Frontal cortex (tissue), 3 donors: ENCODE measurements at regions not wholly inside any gene's neighbourhood (a gene's known extent, or its start where the extent isn't known, plus 50 kb on each side); places are given as distances from the start of the nearest gene placed in this dataset.
A peak's percentile ranks its signal among the peaks of the same experiment; 100 is the strongest.
"Not testable (repeated sequence)": the region's sequence is repeated elsewhere in the genome, so short reads cannot be mapped to it uniquely, and the experiment has no call there.

Experiments used
- DNase-seq, 2 donors: peaks; one replicate each; pipeline ENCODE4 v3.0.0; 2012; ENCODE audit warnings: low spot score in 2 of 2
- FAIRE-seq: peaks from 2 replicates; lab custom pipeline; 2012; peaks lifted over from hg19 to GRCh38; lab: Jason Lieb, UNC
- donor health status: control.
- donor health status: control.
- donor health status: control.

DNA sequence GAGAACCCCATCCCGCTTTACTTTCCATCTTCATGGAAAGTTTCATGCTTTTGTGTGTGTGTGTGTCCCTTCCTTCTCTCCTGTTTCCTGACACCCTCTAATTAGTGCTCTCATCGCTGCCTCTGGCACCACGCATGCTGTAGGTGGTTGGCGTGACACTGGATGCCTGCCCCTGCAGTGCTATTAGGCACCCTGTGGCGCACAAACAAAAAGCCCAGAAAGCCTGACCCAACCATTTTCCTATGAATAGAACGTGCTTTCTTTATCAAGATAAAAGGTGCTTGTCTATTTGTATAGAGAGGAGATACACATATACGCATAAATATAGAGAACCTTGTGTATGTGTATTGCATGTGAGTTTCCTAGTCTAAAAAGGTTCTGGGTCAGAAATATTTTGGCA, 120.8 kb upstream of the CDCA7L start:
- DNase-seq (no peak), FAIRE-seq (no peak)

DNA sequence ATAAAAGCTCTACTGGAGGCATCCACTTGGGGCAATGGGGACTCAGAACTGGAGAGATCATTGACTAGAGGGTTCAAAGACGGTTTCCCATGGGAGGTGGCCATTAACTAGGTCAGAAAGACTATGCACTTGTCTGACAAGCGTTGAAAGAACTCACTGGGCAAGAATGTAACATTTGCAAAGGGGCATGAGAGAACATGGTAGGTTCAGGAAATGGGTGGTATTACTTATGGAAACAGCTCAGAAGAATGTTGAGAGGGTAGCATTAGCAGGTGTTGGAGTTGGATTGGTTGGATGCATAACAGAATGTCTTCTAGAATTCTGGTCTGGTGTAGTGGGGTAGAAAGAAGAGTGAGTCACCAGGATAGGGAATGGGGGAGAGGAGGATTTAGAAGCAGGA, 119.1 kb upstream of the CDCA7L start:
- DNase-seq, result no peak
- FAIRE-seq, result no peak

DNA sequence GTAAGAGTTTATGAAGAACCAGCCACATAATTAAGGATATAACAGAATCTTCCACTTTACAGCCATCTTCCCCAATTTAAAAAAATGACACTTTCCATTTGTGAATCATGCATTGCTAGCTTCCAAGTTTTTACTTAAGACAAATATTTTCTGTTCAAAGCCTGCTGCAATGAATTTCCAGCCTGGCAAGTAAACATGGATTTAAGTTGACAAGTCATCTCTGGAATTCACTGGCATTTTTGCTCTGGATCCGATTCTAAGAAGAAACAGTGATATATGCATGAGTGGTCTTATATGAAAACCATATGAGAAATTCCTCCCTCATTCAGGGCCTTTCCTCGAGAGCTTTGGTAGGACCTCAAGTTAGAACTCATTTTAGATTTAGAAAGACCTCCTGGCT, 116.1 kb upstream of the CDCA7L start:
- DNase-seq (no peak), FAIRE-seq (no peak)

DNA sequence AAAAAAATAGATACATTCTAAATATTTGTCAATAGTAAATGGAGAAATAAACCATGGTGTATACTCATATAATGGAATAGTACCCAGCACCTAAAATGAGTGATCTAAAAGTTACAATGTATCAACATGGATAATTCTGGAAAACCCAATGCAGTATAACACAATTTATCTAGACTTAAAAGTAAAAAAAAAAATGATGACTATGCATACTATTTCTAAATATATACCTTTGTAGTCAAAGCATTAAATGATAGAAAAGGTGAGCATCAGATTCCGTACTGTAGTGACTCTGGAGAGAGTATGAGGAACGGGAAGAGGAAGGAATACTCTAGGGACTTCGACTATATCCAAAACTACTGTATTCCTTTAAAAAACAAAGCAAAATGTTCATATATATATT, 115.2 kb upstream of the CDCA7L start:
- DNase-seq, result no peak
- FAIRE-seq, result no peak

DNA sequence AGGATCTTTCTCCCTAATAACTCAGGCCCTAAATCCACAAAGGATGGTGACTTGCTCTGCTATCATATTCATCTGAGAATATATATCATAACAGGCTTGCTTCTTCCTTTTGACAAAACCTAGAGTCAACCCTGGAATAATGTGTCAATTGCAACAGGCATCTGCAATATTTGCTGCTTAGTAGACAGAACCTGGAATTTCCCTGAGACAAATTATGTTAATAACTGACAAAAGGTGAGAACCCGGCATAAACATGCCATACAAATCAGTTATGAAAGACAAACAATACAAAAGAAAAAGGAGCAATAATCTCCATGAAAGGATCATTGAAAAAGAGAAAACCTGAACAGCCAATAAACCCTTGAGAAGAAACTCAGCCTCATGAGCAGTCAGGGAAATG, 114.5 kb upstream of the CDCA7L start:
- no peak for DNase-seq
- no peak for FAIRE-seq

DNA sequence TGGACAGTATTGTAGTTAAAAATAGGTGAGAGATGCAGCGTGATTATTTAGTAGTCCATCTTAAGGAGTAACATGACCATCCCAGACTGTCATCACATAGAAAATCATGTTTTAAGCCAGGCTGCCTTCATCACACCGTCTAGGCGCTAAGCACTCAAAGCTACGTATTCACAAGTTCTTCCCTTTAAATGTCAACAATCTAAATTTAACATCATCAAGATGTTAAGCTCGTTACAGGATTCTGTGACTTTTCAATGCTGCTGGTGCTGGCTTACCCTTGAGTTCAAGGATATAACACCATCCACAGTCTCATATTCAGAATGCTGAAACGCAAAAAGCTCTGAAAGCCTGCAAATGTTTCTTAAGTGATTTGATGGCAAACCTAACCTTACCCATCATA, 109.5 kb upstream of the CDCA7L start:
- DNase-seq (no peak), FAIRE-seq (no peak)

DNA sequence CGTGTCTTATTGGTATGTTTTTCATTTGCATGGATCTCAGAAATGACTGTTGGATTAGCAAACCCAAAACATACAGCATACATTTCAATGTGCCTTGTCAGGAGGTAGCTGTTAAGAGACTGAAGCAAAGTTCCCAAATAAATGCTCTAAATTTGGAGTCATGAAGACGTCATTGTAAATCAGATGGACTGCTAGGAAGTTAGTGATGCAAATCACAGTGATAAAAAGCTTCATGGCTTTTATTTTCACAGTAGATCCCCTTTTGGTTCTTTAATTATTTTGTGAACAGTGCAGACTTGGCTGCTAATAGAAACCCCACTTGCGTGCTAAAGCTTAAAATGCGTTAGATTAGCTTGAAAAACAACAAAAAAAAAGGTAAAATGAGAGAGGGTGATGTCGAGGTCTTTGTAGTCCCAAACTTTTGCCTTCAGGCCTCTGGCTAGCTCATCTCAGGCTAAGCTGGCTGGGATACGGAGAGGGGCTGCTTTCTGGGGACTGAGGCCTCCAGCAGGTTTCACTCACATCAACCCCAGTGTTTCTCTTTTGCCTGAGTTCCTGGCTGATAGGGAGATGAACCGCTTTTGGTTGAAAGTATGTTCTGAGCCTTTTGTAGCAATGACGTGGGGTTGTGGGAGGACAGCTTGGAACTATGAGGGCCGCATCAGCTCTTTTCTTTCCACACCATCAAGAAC, 107.1 kb upstream of the CDCA7L start:
- FAIRE-seq, result no peak

DNA sequence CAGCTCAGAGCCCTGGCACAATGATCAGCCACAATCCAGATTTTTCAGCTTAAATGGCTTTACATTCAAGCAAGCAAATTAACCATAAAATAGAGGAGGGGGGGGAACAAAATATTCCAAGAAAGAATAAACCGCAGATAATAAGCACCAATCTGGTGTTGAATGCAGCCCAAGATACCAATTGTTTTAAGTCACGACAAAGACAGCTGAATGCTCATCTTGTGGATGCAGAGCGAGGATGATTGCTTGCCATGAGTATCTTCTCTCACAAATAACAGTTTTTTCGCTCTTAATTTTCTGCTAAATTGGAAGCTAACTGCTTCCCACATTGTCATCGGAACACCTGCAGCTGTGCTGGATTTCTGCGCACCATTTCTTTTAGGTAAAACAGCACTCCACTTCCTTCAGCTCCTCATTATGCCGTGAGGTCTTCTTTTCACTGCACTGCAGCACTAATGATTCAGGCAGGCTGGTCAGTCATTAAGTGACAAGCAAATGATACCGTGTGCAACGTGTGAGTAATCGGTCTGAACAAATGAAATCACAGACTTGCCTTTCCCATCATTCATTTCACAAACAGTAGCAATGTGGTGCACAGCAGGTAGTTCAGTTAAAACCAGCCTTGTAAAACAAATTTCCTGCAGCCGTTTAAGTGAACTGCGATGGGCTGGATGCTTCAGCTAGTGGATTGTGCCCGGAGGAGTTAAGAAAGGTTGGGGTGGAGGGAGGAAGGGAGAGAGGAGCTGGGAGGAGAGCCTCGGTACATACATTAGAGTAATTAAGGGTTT, 106.4 kb upstream of the CDCA7L start:
- DNase-seq (no peak), FAIRE-seq (no peak)

More for the DNA sequence above, 107.1 kb upstream of the CDCA7L start:
- DNase-seq, result no peak

DNA sequence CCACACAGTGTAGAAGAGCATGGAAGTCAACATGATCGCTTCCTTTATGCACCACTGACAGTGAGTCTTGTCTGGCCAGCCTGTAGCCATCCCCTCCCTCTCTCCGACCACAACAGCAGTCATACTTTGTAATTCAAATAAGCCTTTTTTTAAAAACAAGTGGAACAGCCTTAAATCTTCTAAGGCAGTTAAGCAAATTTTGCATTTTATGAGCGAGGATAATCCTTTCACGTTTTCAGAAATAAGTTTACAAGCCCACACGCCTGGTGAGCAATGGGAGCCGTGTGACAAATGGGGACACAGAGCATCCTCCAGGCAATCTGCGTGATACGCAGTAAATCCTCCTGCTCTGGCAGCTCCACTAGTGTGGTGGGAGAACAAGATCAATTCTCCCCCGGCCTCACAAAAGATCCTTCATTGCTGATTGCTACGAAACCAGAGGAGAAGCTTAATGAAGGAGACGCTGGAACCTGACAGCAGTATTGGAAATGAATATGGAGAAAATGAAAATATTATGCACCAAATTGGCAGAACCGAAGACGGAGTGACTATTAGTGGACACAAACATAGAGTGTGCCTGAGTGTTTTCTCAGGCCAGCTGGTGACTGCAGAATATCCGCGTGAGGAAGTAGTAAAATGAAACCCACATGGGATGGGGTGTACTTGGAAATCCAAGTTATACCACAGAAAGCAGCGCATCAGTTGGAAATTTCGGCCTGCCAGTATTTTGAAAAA, 104.2 kb upstream of the CDCA7L start:
- DNase-seq, result no peak
- FAIRE-seq, result no peak

DNA sequence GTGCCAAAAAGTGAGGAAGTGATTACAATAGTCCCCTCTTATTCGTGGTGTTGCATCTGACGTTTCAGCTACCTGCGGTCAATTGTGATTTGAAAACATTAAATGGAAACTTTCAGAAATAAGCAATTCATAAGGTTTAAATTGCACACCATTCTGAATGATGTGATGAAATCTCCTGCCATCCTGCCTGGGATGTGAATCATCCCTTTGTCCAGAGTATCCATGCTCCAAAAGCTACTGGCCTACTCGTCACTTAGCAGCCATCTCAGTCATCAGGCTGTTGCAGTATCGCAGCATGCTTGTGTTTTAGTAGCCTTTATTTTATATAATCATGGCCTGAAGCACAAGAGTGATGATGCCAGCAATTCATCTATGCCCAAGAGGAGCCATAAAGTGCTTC, 97.7 kb upstream of the CDCA7L start:
- FAIRE-seq, result no peak
- DNase-seq, result no peak

DNA sequence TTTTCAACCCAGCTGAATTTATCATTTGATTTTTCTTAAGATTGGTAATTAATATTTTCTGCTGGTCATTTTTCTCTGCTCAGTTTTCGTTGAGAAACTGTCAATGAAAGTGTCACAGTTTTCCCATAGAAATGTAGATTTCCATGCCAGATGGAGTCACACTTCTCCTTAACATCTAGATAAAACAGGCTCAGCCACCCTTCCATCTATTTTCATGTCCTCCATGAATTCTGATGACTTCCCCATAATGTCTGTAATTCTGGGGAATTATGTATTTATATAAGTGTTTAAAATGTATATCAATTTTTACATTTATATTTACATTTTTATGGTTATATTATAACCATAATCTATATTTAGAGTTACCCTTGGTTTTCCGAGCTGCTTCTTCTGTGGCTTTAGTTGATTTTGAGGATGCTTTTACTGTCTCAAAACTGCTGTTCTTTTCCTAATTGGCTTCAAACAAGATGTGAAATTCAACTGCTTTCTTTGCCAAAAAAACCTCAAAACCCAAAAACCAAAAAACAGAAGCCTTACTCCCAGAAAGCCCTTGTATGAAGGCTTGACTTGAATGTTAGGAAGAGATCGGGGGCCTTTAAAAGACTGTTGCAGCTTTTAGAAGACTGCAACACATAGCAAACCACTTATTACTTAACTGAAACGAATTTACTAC, 95.4 kb upstream of the CDCA7L start:
- FAIRE-seq (no peak), DNase-seq (no peak)

DNA sequence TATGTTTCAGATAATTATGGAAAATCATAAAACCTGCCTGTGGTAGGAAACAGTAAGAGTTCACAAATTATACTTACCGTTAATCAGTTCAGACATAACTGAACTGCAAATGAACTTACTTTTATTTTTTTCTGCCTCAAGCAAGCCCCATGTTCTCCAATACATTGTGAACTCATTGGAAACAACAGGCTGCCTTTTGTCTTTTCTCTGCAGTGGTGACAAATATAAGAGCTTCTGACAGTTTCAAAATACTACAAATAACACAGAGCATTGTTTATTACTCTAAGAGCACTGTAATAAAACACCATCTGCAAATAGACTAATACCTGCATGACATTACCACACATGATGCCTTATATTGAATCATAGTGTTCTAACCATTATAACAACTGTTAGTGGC, 94.0 kb upstream of the CDCA7L start:
- FAIRE-seq, result no peak
- no peak for DNase-seq

DNA sequence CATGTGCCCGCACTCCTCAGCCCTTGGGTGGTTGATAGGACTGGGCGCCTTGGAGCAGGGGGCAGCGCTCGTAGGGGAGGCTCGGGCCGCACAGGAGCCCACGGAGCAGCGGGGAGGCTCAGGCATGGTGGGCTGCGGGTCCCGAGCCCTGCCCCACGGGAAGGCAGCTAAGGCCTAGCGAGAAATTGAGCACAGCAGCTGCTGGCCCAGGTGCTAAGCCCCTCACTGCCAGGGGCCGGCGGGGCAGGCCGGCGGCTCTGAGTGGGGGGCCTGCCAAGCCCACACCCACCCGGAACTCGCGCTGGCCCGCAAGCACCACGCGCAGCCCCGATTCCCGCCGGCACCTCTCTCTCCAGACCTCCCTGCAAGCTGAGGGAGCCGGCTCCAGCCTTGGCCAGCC, 86.7 kb upstream of the CDCA7L start:
- not testable (repeated sequence) for FAIRE-seq, DNase-seq

DNA sequence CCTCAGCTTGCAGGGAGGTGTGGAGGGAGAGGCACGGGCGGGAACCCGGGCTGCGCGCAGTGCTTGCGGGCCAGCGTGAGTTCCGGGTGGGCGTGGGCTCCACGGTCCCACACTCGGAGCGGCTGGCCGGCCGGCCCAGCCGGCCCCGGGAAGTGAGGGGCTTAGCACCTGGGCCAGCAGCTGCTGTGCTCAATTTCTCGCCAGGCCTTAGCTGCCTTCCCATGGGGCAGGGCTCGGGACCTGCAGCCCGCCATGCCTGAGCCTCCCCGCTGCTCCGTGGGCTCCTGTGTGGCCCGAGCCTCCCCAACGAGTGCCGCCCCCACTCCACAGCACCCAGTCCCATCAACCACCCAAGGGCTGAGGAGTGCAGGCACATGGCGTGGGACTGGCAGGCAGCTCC, 83.0 kb upstream of the CDCA7L start:
- FAIRE-seq, DNase-seq: not testable (repeated sequence)

DNA sequence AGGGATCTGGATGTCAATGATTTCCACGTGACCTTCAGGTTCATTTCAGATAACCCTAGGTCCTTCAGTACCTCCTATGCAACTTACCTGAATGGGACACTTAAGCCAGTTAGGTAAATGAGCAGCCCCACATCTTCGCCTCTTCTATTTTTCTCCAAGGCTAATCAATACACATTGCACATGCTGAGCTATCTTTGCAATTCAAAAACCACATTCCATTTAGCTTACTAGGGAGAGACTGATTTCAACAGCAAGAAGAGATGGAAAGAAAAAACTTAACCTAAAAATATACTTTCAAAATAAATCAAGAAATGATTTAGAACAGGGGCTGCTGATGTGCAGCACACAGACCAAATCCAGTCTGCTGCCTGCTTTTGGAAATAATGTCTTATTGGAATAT, 81.8 kb upstream of the CDCA7L start:
- no peak for DNase-seq
- no peak for FAIRE-seq

DNA sequence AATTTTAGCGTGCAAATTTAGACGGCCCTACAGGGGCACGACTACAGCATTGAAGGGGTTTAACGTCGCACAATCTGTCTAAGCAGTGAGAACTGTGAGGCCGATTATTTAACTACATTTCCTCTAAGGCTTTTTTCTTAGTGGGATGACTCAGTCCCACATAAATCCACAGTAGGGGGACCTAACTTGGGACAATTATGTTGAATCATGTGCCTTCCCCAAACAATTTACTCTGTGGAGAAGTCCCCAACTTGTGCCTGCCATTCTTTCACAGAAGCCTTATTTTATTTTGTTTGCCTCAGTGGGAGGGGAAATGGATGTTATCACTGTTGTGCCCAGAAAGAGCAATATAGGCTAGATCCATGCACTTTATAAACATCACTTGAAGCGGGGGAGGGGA, 80.3 kb upstream of the CDCA7L start:
- no peak for DNase-seq
- no peak for FAIRE-seq

DNA sequence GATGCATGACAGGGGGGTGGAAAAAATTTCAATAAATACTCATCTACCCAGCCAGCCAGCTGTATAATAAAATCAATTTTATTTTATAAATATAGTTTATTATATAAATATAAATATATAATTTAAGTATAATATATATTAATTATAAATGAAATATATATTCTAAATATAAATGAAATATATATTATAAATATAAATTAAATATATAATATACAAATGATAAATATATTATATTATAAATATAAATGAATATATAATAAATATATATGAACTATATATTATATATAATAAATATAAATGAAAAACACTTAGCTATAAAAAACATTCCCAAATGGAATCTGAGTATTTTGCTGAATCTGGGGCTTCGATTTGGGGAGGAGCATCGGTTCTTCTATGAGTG, 79.4 kb upstream of the CDCA7L start:
- peak; percentile 89 for FAIRE-seq
- DNase-seq, result no peak

DNA sequence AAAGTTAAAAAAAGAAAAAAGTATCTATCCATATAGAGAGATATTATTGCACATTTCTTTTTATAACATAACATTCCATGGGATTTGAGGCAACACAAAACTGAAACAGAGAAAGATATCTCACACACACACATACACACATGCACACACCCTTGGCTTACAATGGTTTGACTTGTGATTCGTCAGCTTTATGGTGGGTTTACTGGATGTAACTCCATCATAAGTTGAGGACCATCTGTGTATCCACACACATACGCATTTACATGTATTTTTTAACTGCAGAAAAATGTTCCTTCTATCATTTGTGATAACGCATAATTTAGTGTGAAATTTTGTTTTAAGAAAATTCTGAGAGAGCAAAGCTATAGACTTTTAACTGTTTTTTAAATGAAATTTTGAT, 74.2 kb upstream of the CDCA7L start:
- DNase-seq (no peak), FAIRE-seq (no peak)

DNA sequence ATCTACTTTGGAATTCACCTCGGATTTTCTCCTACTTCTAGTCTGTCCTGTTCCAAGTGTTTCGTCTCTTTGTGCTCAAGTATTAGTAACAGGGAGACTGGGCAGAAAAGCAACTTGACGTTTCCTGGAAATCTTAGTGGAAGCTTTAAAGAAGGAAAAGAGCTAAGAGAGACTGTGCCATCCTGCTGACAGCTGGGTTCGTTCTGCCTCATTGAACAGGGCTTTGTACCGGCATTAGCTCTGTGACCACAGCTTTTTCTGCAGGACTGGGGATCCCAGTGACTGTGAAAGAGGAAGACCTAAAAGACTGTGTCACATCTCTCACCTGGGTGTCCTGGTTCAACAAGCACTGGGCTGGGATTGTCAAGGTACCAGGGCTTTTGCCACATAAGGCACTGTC, 70.8 kb upstream of the CDCA7L start:
- DNase-seq, result no peak
- no peak for FAIRE-seq

DNA sequence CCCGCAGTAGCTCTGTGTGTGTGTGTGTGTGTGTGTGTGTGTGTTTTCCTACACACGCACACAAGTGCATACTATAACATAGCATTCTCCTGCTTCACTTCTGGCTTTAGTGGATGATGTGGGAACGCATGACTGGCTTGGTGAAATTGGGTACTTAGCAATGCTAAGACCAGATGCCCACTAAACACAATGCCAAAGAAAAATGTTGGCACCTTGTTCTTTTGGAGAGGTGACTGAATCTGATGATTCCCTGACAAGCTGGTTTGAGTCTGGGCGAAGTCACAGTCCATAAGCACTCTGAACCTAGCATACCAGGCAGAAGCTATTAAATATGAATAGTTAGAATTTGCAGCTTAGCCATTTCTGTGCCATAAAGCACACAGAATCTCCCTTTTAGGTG, 68.0 kb upstream of the CDCA7L start:
- DNase-seq, result no peak
- no peak for FAIRE-seq

DNA sequence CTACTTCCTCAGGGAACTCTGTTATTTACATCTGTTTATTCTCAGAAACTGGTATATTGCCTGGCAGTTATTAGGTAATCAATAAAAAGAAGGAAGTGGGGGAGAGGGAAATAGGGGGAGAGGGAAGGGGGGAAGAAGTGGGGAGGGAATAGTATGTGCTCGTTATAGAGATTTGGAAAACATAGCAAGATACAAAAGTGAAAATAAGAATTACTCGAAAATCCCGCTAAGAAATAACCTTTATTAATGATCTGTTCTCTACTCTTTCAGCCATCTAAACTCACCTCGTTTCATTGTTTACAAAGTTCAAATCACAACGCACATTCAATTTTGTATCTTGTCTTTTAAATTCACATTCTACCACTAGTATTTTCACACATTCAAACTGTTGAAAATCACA, 63.0 kb upstream of the CDCA7L start:
- DNase-seq (no peak), FAIRE-seq (no peak)
